ENCODE measurements at regions not wholly inside any gene's neighbourhood (a gene's known extent, or its start where the extent isn't known, plus 50 kb on each side); places are given as distances from the start of the nearest gene placed in this dataset.

DNA sequence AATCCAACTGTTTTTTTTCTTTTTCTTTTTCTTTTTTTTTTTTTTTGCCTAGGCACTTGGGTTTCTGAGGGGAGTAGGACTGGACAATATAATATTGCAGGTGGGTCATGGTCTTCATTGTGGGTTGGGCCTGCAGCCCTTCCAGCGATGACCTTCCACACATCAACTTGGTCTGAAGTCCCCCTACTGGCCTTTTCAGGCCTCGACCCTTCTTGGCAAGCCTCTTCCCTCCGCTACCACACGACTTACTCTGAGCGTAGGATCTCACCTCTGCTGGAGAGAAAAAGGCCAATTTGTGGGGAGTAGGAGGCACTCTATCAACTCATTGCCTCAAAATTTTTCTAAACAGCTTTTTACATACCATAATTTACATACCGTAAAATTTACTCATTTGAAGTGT is 51.1 kb upstream of the GRIK3 start:
- Mint-ChIP-seq H3K4me3 (no peak overlapping the region), H3K36me3 (ENCODE audit: low read depth) (no peaks in the 10 kb centered on the region), H3K27me3 (peaks cover 9% of the 10 kb centered on the region), H3K4me1 (ENCODE audit: low read depth) (no peaks in the 10 kb centered on the region), H3K27ac (no peak overlapping the region), H3K9me3 (no peaks in the 10 kb centered on the region)

DNA sequence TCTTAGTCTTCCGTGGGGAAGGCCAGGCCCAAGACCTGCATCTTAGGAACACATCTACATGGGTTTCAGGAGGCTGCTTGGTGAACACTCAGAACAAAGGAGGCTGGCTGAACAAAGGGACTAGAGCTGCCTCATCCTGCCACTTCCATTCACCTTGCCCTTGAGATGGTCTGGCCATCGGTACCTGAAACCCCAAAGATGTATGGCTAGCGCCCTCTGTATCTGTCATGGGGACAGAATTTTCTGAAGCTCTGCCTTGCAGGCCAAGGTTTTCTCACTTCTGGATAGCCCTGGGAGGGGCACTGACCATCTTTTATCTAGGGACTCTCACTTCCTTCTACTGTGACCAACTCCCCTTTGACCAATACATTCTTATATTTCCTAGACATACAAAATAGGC is 55.4 kb upstream of the GRIK3 start:
- H3K4me1 Mint-ChIP-seq (ENCODE audit: low read depth): no peaks in the 10 kb centered on the region
- H3K27me3 Mint-ChIP-seq: peaks cover 13% of the 10 kb centered on the region
- no peaks in the 10 kb centered on the region for H3K36me3 Mint-ChIP-seq (ENCODE audit: low read depth)
- no peak overlapping the region for H3K4me3 Mint-ChIP-seq
- no peak overlapping the region for H3K27ac Mint-ChIP-seq
- H3K9me3 Mint-ChIP-seq: no peaks in the 10 kb centered on the region

DNA sequence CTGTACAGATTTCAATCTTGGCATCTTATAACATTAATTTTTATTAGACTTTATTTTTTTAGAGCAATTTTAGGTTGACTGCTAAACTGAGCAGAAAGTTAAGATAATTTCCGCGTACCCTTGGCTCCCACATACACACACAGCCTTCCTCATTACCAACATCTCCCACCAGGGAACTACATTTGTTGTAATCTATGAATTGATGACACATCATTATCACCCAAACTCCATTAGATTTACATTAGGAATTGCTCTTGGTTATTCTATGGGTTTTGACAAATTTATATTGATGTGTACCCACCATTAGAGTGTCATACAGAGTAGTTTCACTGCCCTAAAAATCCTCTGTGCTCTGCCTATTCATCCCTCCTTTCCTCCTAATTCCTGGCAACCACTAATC is 56.4 kb upstream of the GRIK3 start:
- Mint-ChIP-seq H3K27ac (no peak overlapping the region), H3K36me3 (ENCODE audit: low read depth) (no peaks in the 10 kb centered on the region), H3K4me1 (ENCODE audit: low read depth) (no peaks in the 10 kb centered on the region), H3K9me3 (no peaks in the 10 kb centered on the region), H3K4me3 (no peak overlapping the region), H3K27me3 (peaks cover 17% of the 10 kb centered on the region)

DNA sequence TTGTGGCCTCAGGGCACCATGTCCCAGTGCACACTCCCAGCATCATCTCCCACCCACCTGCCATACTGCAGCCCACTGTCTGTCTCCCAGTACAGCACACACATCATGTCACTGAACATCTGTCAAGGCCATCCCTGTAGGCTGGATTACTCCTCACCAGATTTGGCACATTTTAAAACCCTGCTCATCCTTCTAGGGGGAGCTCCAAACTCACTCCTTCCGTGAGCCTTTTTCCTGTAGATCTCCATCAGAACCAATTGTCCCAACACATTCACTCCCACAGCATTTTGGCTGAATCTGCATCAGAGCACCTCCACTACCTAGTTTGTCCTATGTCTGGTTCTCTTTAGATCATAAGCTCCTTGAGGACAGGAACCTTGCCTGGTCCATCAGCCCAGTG is 58.6 kb upstream of the GRIK3 start:
- Mint-ChIP-seq H3K9me3 (no peaks in the 10 kb centered on the region), H3K27me3 (peaks cover 14% of the 10 kb centered on the region), H3K27ac (no peak overlapping the region), H3K4me1 (ENCODE audit: low read depth) (no peaks in the 10 kb centered on the region), H3K36me3 (ENCODE audit: low read depth) (no peaks in the 10 kb centered on the region), H3K4me3 (no peak overlapping the region)

DNA sequence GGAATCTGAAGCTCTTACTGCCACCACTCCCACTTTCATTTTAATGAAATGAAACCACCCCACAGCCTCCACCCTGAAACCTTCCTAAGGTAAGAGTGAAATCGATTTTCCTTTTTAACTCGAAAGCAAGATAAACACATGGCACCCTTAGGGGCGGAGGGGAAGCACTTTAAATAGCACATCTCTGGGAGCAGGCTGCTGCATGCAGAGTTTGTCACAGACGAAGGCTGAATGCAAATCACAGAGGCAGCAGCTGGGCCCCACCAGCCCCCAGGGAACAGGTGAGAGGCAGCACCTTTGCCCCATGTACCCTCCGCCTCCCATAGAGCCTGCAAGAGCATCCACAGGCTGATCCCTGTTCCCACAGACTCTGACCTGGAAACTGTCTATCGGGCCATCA is 60.0 kb upstream of the GRIK3 start:
- Mint-ChIP-seq H3K9me3 (no peaks in the 10 kb centered on the region), H3K4me3 (no peak overlapping the region), H3K36me3 (ENCODE audit: low read depth) (no peaks in the 10 kb centered on the region), H3K27ac (no peak overlapping the region), H3K4me1 (ENCODE audit: low read depth) (no peaks in the 10 kb centered on the region), H3K27me3 (peaks cover 17% of the 10 kb centered on the region)

DNA sequence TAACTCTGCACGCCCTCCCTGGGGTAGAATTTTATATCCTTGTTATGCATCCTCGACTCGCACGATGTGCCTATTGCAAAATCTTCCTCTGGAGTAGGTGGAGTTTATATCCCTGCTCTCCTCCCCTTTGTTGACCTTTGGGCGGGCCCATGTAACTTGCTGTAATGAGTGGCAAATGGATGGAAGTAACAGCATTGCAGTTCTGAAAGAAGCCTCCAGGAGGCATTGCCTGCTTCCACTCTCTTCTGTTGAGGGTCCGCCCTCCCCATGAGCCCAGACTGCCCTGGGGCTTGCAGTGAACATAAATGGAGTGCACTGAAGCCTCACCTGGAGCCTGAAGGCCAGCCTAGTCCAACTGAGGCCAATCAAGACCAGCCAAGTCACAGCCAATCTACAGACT is 62.2 kb upstream of the GRIK3 start:
- Mint-ChIP-seq H3K27ac (no peak overlapping the region), H3K9me3 (no peaks in the 10 kb centered on the region), H3K27me3 (peaks cover 21% of the 10 kb centered on the region), H3K4me1 (ENCODE audit: low read depth) (no peaks in the 10 kb centered on the region), H3K4me3 (no peak overlapping the region), H3K36me3 (ENCODE audit: low read depth) (no peaks in the 10 kb centered on the region)

DNA sequence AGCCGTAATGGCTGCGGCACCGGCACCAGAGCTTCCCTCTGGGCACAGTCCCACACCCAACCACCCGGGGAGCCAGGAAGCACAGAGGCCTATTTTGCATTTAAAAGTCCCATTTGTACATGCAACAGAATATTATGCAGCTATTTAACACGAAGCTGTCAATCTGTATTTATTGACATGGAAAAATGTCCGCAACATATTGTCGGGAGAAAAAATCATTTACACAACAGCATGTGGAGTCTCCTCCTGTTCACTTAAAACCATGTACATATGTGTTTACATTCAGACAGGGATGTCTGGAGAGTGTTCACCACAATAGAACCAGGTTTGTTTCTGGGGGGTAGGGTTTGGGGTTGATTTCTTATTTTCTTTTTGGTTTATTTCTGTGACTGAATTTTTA is 63.4 kb upstream of the GRIK3 start:
- H3K4me1 Mint-ChIP-seq (ENCODE audit: low read depth): no peaks in the 10 kb centered on the region
- H3K36me3 Mint-ChIP-seq (ENCODE audit: low read depth): no peaks in the 10 kb centered on the region
- peaks cover 22% of the 10 kb centered on the region for H3K27me3 Mint-ChIP-seq
- H3K4me3 Mint-ChIP-seq: no peak overlapping the region
- H3K9me3 Mint-ChIP-seq: no peaks in the 10 kb centered on the region
- H3K27ac Mint-ChIP-seq: no peak overlapping the region

DNA sequence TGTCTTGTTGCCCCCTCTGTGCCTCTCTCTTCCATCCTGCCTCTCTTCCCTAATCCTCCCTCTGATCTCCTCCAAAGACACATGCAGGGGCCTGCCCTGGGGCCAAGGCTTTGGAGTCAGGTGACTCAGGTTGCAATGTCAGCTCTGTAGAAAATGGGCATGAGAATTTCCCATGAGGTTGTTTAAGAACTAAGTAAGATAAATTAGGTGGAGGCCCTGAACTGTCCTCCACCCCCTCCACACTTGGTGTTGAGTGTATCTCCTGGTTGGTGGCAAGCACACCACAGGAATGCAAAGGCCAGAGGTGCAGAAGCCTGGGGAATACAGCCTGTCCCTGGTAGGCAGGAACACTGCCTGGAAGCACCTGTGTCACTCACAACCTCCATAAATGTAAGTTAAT is 63.9 kb upstream of the GRIK3 start:
- no peaks in the 10 kb centered on the region for H3K9me3 Mint-ChIP-seq

DNA sequence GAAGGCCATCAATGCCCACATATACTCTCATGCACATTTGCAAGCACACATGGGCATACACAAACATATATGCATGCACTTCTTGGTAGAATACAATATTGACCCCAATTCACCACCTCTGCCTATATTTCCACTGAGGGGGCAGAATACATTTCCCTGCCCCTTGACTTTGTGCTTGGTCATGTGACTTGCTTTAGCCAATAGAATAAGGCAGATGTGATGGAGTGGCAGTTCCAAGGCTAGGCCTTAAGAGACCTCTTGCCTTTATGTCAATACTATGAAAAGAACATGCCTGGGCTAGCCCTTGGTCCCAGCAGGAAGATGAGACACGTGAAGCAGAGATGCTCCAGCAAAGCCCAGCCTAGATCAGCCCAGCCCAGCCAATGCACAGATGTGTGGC is 66.0 kb upstream of the GRIK3 start:
- H3K4me3 Mint-ChIP-seq: no peak overlapping the region
- no peaks in the 10 kb centered on the region for H3K36me3 Mint-ChIP-seq (ENCODE audit: low read depth)
- peaks cover 12% of the 10 kb centered on the region for H3K27me3 Mint-ChIP-seq
- no peaks in the 10 kb centered on the region for H3K9me3 Mint-ChIP-seq
- H3K4me1 Mint-ChIP-seq (ENCODE audit: low read depth): no peaks in the 10 kb centered on the region
- H3K27ac Mint-ChIP-seq: no peak overlapping the region

More for the DNA sequence above, 63.9 kb upstream of the GRIK3 start:
- Mint-ChIP-seq H3K36me3 (ENCODE audit: low read depth) (no peaks in the 10 kb centered on the region), H3K4me3 (no peak overlapping the region), H3K4me1 (ENCODE audit: low read depth) (no peaks in the 10 kb centered on the region), H3K27me3 (peaks cover 18% of the 10 kb centered on the region), H3K27ac (no peak overlapping the region)

DNA sequence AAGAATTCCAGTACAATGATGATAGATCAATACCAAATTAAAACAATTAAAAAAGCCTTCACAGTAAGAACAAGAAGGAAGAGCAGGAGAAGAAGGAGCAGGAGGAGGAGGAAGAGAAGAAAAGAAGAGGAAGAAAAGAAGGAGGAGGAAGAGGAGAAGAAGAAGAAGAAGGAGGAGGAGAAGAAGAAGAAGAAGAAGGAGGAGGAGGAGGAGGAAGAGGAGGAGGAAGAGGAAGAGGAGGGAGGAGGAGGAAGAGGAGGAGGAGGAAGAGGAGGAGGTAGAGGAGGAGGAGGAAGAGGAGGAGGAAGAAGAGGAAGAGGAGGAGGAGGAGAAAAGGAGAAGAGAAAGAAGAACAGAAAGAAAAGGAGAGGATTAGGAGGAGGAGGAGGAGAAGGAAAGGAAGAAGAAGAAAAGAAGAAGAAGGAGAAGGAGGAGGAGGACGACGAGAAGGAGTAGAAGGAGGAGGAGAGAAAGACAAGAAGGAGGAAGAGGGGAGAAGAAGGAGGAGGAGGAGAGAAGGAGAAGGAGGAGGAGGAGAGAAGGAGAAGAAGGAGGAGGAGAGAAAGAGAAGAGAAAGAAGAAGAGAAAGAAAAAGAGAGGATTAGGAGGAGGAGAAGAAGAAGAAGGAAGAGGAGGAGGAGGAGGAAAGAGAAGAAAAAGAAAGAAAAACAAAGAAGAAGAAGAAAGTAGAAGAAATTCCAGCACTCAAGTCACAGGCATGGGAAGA is 68.5 kb upstream of the GRIK3 start:
- Mint-ChIP-seq H3K9me3 (no peaks in the 10 kb centered on the region), H3K27me3 (peaks cover 11% of the 10 kb centered on the region), H3K4me3 (no peak overlapping the region), H3K4me1 (ENCODE audit: low read depth) (no peaks in the 10 kb centered on the region), H3K27ac (no peak overlapping the region), H3K36me3 (ENCODE audit: low read depth) (no peaks in the 10 kb centered on the region)

DNA sequence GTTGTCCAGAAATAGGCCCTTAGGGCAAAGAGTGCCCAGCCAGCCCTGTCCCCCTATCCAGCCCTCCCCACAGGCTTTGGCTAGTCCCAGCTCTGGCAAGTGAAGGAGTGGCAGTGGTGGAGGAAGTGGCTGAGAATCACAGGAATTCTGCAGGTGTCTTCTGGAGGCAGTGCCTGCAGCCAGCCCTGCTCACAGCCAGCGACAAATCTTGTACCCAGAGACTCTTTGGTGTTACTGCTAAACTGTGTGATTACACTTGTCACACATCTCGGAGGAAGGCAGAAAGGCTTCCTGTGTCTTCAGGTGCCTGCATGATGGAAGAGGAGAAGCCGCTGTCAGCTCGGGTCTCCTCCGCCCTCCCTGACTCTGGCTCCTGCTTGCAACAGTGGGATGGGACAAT is 71.6 kb upstream of the GRIK3 start:
- H3K36me3 Mint-ChIP-seq (ENCODE audit: low read depth): no peaks in the 10 kb centered on the region
- no peak overlapping the region for H3K4me3 Mint-ChIP-seq

DNA sequence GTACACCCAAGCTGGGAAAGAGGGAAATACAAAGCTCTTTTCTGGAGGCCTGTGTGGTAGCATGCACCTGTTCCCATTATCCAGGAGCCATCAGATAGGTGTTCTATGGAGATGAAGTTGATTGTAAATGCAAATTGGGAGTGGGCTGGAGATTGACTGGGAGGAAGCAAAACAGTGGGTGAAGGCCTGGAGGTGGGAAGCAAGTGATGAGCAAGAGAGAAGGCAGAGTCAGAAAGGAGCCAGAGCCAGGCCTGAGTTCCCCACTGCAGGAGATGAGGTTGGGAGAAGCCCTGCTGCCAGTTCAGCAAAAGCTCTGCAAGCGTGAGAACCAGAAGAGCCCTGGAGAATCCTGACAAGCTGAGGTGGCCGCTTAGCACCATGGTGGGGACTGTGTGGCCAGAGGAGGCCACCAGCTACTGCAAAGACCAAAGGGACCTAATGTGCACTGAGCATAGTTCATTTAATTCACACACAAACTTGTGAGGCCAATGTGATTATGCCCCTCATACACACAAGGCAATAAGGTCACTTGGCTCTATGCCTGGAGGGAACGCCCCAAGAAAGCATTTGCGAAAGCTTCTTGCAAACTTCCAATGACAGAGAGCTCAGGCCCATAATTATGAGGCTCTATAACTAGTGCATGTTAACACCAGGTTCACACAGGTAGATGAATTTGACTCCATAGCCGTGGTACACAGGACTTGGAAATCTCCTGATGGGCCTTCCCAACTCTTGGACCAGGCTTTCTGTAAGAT is 73.0 kb upstream of the GRIK3 start:
- Mint-ChIP-seq H3K27me3 (peaks cover 12% of the 10 kb centered on the region), H3K27ac (no peak overlapping the region), H3K9me3 (no peaks in the 10 kb centered on the region), H3K36me3 (ENCODE audit: low read depth) (no peaks in the 10 kb centered on the region), H3K4me3 (no peak overlapping the region), H3K4me1 (ENCODE audit: low read depth) (no peaks in the 10 kb centered on the region)

More for the DNA sequence above, 71.6 kb upstream of the GRIK3 start:
- Mint-ChIP-seq H3K4me1 (ENCODE audit: low read depth) (no peaks in the 10 kb centered on the region), H3K27me3 (peaks cover 11% of the 10 kb centered on the region), H3K9me3 (no peaks in the 10 kb centered on the region), H3K27ac (no peak overlapping the region)

DNA sequence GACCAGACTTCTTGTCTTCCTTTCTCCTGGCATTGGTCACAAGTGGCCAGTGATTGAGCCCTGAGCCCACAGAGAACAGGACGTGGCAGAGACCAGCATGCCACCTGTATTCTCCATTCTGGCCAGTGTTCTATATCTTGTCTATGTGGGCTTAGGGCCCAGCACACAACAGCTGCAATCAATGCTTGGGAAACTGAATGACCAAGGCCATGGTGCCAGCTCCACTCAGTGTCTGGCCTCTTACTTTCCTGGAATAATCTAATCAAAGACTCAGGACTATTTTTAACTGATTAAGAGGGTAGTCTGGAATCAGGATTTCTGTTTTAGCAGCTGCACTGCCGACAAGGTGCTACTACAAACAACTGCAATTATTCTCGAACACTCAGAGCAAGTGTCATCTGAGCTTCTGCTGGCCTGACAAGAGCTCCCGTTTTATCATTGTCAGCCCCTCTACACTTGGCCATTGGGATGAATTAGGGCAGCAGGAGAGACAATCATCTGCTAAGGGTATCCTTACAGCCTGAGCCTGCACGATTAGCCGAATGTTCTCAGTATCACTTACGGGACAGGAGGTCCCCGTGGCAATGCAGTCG is 74.4 kb upstream of the GRIK3 start:
- no peaks in the 10 kb centered on the region for H3K4me1 Mint-ChIP-seq (ENCODE audit: low read depth)
- H3K36me3 Mint-ChIP-seq (ENCODE audit: low read depth): no peaks in the 10 kb centered on the region
- no peak overlapping the region for H3K4me3 Mint-ChIP-seq
- peaks cover 8% of the 10 kb centered on the region for H3K27me3 Mint-ChIP-seq
- no peak overlapping the region for H3K27ac Mint-ChIP-seq
- H3K9me3 Mint-ChIP-seq: no peaks in the 10 kb centered on the region

DNA sequence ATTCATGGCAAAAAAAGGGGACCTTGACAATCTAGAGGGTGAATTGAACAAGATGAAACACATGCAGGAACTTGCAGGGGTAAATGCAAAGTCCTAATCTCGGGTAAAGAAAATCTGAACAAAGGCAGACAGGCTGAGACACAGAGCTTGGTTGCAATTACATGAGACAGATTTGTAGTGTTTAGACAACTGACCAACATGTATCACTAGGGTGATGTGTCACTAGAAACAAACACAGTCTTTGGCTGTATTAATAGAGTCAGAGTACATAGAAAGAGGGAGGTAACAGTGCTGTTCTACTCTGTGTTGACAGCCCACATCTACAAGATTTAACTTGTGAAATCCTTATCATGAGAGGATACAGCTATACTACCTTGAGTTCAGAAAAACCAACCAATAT is 78.1 kb upstream of the GRIK3 start:
- Mint-ChIP-seq H3K27ac (no peak overlapping the region), H3K27me3 (peaks cover 8% of the 10 kb centered on the region), H3K4me3 (no peak overlapping the region), H3K4me1 (ENCODE audit: low read depth) (no peaks in the 10 kb centered on the region), H3K9me3 (no peaks in the 10 kb centered on the region), H3K36me3 (ENCODE audit: low read depth) (no peaks in the 10 kb centered on the region)

DNA sequence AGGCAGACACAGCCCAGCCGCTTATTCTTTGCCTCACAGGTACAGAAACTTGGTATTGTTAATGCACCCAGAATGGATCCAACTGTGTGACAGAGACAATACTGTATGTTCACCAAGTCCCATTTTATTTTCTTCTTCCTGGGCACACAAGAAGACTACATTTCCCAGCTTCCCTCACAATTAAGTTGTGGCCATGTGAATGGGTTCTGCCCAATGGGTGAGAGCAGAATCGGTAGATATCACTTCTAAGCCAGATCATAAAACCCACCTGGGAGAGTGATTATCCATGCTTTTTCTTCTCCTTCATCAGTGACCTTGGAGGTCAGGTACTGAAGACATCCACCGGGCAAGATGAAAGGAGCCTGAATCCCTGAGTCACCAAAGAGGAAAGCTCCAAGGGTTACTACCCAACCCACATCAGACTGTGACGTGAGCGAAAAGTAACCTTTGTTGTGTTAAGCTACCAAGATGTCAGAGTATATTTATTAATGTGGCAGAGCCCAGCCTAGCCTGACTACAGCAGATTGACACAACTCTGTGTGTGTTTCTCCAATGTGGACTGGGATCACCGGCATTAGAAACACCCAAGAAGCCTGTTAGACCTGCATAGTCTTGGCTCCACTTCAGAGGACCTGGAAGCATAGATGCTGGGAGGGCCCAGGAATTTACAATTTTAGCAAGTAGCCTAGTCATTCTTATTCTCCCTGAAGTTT is 79.1 kb upstream of the GRIK3 start:
- Mint-ChIP-seq H3K4me3 (no peak overlapping the region), H3K4me1 (ENCODE audit: low read depth) (no peaks in the 10 kb centered on the region), H3K27me3 (peaks cover 8% of the 10 kb centered on the region), H3K9me3 (no peaks in the 10 kb centered on the region), H3K27ac (no peak overlapping the region), H3K36me3 (ENCODE audit: low read depth) (no peaks in the 10 kb centered on the region)
